HepG2 (cell line): ENCODE measurements at regions not wholly inside any gene's neighbourhood (a gene's known extent, or its start where the extent isn't known, plus 50 kb on each side); places are given as distances from the start of the nearest gene placed in this dataset.

Source experiments
- ATAC-seq: fragments of 200-7000 bp; cut with Tn5 transposase; 3 replicates; pipeline ENCODE4 v1.9.1; 2020; ENCODE audit warnings: mild to moderate bottlenecking, moderate library complexity
- BruUV-seq: library from RNA; stranded (reverse); fragments of 400-500 nt; replicated peaks from 2 replicates; lab custom pipeline; 2021; lab: Mats Ljungman, UMichigan
- CTCF ChIA-PET: fragments of 300-600 bp; formaldehyde crosslinking; extraction: SDS; loops from one replicate; lab custom pipeline; 2021; ENCODE audit warnings: low total read pairs, inconsistent platforms, low intra/inter-chr PET ratio; lab: Yijun Ruan, JAX
- POLR2A ChIA-PET: fragments of 350-600 bp; sonication (Branson Sonifier 250); formaldehyde crosslinking; loops from one replicate; lab custom pipeline; 2020; ENCODE audit warnings: antibody characterized with exemption, inconsistent platforms; lab: Yijun Ruan, JAX
- DNase-seq: peaks from one replicate; pipeline ENCODE4 v3.0.0-alpha.2; 2015; ENCODE audit warnings: low spot score
- FAIRE-seq: peaks from 3 replicates; lab custom pipeline; 2011; peaks lifted over from hg19 to GRCh38; lab: Jason Lieb, UNC
- H2AFZ ChIP-seq: one replicate; pipeline ENCODE4 v1.6.1; 2011; ENCODE audit warnings: low read length, inconsistent platforms
- H3K27ac ChIP-seq: fragments of 300-600 bp; 3 replicates; pipeline ENCODE4 v1.8.0; 2011; ENCODE audit warnings: mixed run types, mild to moderate bottlenecking, mixed read lengths, low read length, inconsistent platforms; ENCODE audit not compliant: insufficient read depth; ENCODE audit errors: extremely low read length
- H3K27me3 ChIP-seq, 2 experiments: fragments of 200-600 bp in 1 of 2; 2 replicates in 1 of 2; 3 replicates in 1 of 2; pipeline versions ENCODE4 v1.6.0 to v1.8.0; 2011; ENCODE audit warnings: low read length in 2 of 2, mild to moderate bottlenecking in 2 of 2, moderate library complexity in 2 of 2, inconsistent platforms in 1 of 2; ENCODE audit not compliant: insufficient read depth in 2 of 2, control insufficient read depth in 1 of 2
- H3K36me3 ChIP-seq, 2 experiments: fragments of 200-600 bp in 1 of 2; replicated peaks in 1 of 2; 2 replicates in 1 of 2; 3 replicates in 1 of 2; pipeline versions ENCODE4 v1.5.1 to v1.8.0; 2011; ENCODE audit warnings: low read length in 2 of 2, inconsistent platforms in 1 of 2; ENCODE audit not compliant: insufficient read depth in 2 of 2, control insufficient read depth in 1 of 2
- H3K4me1 ChIP-seq: 2 replicates; pipeline ENCODE4 v1.5.1; 2012; ENCODE audit warnings: low read length, inconsistent platforms; ENCODE audit not compliant: insufficient read depth
- H3K4me2 ChIP-seq: 2 replicates; pipeline ENCODE4 v1.6.0; 2011; ENCODE audit warnings: low read depth, low read length, inconsistent platforms
- H3K4me3 ChIP-seq, 3 experiments: fragments of 200-600 bp in 1 of 3; sonication (generic), shearing (Covaris generic) in 1 of 3; replicated peaks in 1 of 3; 2 replicates each; pipeline ENCODE4 v1.5.1; 2011 to 2016; ENCODE audit warnings: low read length in 3 of 3, inconsistent platforms in 2 of 3, low read depth in 2 of 3, mild to moderate bottlenecking in 2 of 3, control low read depth in 1 of 3, mixed read lengths in 1 of 3; ENCODE audit not compliant: insufficient read depth in 1 of 3
- H3K79me2 ChIP-seq: one replicate; pipeline ENCODE4 v1.6.1; 2011; ENCODE audit warnings: low read length, inconsistent platforms; ENCODE audit not compliant: insufficient read depth
- H3K9ac ChIP-seq: 2 replicates; pipeline ENCODE4 v1.6.0; 2011; ENCODE audit warnings: mild to moderate bottlenecking, low read depth, low read length, inconsistent platforms; ENCODE audit not compliant: insufficient read depth
- H3K9me3 ChIP-seq: 2 replicates; pipeline ENCODE4 v1.5.1; 2012; ENCODE audit warnings: mild to moderate bottlenecking, low read length
- H4K20me1 ChIP-seq: 2 replicates; pipeline ENCODE4 v1.6.0; 2011; ENCODE audit warnings: inconsistent platforms, mild to moderate bottlenecking, low read length, moderate library complexity; ENCODE audit not compliant: insufficient read depth
- SOX6 ChIP-seq, 2 experiments: fragments of 450-650 bp in 1 of 2; sonication (generic) in 1 of 2; formaldehyde crosslinking in 1 of 2; IDR thresholded peaks; 2 replicates each; pipeline versions ENCODE4 v1.4.0 to v1.6.1; 2017 to 2020; ENCODE audit warnings: antibody characterized with exemption in 1 of 2, mild to moderate bottlenecking in 1 of 2, missing genetic modification reagents in 1 of 2
- ZNF615 ChIP-seq: sonication (generic); formaldehyde crosslinking; IDR thresholded peaks from 2 replicates; pipeline ENCODE4 v1.5.0; 2020; ENCODE audit warnings: mild to moderate bottlenecking, missing genetic modification reagents, borderline replicate concordance
- ZNF883 ChIP-seq: sonication (generic); formaldehyde crosslinking; IDR thresholded peaks from 2 replicates; pipeline ENCODE4 v1.5.1; 2020; ENCODE audit warnings: mild to moderate bottlenecking, missing genetic modification reagents; ENCODE audit errors: not compliant biosample characterization
- whole genome bisulfite sequencing: methylation state at CpG from one replicate; pipeline ENCODE4 v1.1.6; 2017; ENCODE audit warnings: low lambda C conversion rate; 5-methylcytosine and 5-hydroxymethylcytosine counted together
- in situ Hi-C: cut with HindIII; loops from 2 replicates; pipeline ENCODE4 v1.10.0; 2017; ENCODE audit warnings: low pct_unique_long_range_greater_than_20kb; ENCODE audit not compliant: extremely low pct_ligation_motif_present
- intact Hi-C: fragments of 100-400 bp; cut with micrococcal nuclease; formaldehyde crosslinking; loops from one replicate; pipeline ENCODE4 v1.10.0; 2022; ENCODE audit not compliant: unreplicated experiment
- TF ChIP-seq, protein P1 (sequence below): sonication (generic); formaldehyde crosslinking; IDR thresholded peaks from 2 replicates; pipeline ENCODE4 v1.4.0; 2020; ENCODE audit warnings: missing genetic modification reagents, borderline replicate concordance
- TF ChIP-seq, protein P2 (sequence below): sonication (generic); formaldehyde crosslinking; IDR thresholded peaks from 2 replicates; pipeline ENCODE4 v1.4.0; 2020; ENCODE audit warnings: missing genetic modification reagents
- TF ChIP-seq, protein P3 (sequence below): sonication (generic); formaldehyde crosslinking; IDR thresholded peaks from 2 replicates; pipeline ENCODE4 v1.4.0; 2020; ENCODE audit warnings: missing genetic modification reagents

DNA sequence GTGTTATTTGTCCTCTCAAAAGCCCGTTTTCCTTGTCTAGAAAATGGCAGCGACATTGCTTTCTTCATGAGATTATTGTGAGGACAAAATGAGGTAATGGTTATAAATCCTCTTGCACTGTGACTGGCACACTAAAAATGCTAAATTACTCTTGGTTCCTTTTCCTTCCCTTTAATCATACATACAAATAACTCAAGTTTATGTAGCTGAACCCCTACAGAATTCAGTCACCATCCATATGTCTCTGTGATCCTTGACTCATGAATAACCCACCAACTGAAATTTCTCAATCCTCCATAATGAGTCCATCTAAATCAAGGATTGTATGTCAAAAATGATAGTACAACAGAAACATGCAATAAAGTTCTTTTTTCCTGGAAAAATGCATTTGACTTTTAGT lies 71.3 kb upstream of the VWC2 start (continued):
- TF ChIP-seq SOX6 (IDR thresholded peaks at IDR 0.05) (no peak), SOX6 (CRISPR knock-in tag; IDR thresholded peaks at IDR 0.05) (no peak)

DNA sequence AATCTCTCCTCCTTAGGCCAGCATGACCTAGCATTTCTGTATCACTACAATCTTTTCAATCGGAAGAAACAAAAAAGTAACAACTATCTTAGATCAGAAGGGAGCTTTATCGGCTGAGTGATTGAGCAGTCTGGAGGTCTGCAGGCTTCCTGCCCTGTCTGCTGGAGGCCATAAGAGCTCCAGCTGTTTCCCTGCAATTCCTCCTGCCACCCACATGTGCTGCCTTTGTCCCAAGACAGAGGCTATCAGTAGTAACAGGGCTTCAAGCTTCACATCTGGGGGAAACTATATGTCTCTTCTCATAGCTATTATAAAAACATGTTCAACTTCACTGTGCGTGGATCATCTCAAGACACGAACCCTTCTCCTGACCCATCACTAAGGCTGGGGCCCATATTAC lies 70.1 kb upstream of the VWC2 start:
- no peaks in the 10 kb centered on the region for H3K4me1 ChIP-seq
- DNase-seq: no peak
- intact Hi-C loops: no loop called here
- no peak overlapping the region for H2AFZ ChIP-seq
- no peak overlapping the region for H3K27ac ChIP-seq
- H3K36me3 ChIP-seq: no peaks in the 10 kb centered on the region
- H3K27me3 ChIP-seq: no peaks in the 10 kb centered on the region
- H3K9me3 ChIP-seq: no peaks in the 10 kb centered on the region
- FAIRE-seq: no peak
- ChIA-PET POLR2A (no interaction called here), CTCF (no interaction called here)
- in situ Hi-C loops: no loop called here
- H3K4me3 ChIP-seq: no peak overlapping the region
- H3K4me2 ChIP-seq: no peak overlapping the region
- no peak for ATAC-seq
- 3% methylated on average over 4 of the region's 4 CpGs for WGBS
- no peaks in the 10 kb centered on the region for H3K79me2 ChIP-seq
- no peaks in the 10 kb centered on the region for H4K20me1 ChIP-seq
- H3K9ac ChIP-seq: no peak overlapping the region
- BruUV-seq: no TSS peak
- TF ChIP-seq ZNF883 (no peak), ZNF615 (no peak)
- TF ChIP-seq, protein P1, sequence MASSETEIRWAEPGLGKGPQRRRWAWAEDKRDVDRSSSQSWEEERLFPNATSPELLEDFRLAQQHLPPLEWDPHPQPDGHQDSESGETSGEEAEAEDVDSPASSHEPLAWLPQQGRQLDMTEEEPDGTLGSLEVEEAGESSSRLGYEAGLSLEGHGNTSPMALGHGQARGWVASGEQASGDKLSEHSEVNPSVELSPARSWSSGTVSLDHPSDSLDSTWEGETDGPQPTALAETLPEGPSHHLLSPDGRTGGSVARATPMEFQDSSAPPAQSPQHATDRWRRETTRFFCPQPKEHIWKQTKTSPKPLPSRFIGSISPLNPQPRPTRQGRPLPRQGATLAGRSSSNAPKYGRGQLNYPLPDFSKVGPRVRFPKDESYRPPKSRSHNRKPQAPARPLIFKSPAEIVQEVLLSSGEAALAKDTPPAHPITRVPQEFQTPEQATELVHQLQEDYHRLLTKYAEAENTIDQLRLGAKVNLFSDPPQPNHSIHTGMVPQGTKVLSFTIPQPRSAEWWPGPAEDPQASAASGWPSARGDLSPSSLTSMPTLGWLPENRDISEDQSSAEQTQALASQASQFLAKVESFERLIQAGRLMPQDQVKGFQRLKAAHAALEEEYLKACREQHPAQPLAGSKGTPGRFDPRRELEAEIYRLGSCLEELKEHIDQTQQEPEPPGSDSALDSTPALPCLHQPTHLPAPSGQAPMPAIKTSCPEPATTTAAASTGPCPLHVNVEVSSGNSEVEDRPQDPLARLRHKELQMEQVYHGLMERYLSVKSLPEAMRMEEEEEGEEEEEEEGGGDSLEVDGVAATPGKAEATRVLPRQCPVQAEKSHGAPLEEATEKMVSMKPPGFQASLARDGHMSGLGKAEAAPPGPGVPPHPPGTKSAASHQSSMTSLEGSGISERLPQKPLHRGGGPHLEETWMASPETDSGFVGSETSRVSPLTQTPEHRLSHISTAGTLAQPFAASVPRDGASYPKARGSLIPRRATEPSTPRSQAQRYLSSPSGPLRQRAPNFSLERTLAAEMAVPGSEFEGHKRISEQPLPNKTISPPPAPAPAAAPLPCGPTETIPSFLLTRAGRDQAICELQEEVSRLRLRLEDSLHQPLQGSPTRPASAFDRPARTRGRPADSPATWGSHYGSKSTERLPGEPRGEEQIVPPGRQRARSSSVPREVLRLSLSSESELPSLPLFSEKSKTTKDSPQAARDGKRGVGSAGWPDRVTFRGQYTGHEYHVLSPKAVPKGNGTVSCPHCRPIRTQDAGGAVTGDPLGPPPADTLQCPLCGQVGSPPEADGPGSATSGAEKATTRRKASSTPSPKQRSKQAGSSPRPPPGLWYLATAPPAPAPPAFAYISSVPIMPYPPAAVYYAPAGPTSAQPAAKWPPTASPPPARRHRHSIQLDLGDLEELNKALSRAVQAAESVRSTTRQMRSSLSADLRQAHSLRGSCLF (CRISPR knock-in tag): no peak
- TF ChIP-seq, protein P2, sequence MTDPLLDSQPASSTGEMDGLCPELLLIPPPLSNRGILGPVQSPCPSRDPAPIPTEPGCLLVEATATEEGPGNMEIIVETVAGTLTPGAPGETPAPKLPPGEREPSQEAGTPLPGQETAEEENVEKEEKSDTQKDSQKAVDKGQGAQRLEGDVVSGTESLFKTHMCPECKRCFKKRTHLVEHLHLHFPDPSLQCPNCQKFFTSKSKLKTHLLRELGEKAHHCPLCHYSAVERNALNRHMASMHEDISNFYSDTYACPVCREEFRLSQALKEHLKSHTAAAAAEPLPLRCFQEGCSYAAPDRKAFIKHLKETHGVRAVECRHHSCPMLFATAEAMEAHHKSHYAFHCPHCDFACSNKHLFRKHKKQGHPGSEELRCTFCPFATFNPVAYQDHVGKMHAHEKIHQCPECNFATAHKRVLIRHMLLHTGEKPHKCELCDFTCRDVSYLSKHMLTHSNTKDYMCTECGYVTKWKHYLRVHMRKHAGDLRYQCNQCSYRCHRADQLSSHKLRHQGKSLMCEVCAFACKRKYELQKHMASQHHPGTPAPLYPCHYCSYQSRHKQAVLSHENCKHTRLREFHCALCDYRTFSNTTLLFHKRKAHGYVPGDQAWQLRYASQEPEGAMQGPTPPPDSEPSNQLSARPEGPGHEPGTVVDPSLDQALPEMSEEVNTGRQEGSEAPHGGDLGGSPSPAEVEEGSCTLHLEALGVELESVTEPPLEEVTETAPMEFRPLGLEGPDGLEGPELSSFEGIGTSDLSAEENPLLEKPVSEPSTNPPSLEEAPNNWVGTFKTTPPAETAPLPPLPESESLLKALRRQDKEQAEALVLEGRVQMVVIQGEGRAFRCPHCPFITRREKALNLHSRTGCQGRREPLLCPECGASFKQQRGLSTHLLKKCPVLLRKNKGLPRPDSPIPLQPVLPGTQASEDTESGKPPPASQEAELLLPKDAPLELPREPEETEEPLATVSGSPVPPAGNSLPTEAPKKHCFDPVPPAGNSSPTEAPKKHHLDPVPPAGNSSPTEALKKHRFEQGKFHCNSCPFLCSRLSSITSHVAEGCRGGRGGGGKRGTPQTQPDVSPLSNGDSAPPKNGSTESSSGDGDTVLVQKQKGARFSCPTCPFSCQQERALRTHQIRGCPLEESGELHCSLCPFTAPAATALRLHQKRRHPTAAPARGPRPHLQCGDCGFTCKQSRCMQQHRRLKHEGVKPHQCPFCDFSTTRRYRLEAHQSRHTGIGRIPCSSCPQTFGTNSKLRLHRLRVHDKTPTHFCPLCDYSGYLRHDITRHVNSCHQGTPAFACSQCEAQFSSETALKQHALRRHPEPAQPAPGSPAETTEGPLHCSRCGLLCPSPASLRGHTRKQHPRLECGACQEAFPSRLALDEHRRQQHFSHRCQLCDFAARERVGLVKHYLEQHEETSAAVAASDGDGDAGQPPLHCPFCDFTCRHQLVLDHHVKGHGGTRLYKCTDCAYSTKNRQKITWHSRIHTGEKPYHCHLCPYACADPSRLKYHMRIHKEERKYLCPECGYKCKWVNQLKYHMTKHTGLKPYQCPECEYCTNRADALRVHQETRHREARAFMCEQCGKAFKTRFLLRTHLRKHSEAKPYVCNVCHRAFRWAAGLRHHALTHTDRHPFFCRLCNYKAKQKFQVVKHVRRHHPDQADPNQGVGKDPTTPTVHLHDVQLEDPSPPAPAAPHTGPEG: no peak
- TF ChIP-seq, protein P3, sequence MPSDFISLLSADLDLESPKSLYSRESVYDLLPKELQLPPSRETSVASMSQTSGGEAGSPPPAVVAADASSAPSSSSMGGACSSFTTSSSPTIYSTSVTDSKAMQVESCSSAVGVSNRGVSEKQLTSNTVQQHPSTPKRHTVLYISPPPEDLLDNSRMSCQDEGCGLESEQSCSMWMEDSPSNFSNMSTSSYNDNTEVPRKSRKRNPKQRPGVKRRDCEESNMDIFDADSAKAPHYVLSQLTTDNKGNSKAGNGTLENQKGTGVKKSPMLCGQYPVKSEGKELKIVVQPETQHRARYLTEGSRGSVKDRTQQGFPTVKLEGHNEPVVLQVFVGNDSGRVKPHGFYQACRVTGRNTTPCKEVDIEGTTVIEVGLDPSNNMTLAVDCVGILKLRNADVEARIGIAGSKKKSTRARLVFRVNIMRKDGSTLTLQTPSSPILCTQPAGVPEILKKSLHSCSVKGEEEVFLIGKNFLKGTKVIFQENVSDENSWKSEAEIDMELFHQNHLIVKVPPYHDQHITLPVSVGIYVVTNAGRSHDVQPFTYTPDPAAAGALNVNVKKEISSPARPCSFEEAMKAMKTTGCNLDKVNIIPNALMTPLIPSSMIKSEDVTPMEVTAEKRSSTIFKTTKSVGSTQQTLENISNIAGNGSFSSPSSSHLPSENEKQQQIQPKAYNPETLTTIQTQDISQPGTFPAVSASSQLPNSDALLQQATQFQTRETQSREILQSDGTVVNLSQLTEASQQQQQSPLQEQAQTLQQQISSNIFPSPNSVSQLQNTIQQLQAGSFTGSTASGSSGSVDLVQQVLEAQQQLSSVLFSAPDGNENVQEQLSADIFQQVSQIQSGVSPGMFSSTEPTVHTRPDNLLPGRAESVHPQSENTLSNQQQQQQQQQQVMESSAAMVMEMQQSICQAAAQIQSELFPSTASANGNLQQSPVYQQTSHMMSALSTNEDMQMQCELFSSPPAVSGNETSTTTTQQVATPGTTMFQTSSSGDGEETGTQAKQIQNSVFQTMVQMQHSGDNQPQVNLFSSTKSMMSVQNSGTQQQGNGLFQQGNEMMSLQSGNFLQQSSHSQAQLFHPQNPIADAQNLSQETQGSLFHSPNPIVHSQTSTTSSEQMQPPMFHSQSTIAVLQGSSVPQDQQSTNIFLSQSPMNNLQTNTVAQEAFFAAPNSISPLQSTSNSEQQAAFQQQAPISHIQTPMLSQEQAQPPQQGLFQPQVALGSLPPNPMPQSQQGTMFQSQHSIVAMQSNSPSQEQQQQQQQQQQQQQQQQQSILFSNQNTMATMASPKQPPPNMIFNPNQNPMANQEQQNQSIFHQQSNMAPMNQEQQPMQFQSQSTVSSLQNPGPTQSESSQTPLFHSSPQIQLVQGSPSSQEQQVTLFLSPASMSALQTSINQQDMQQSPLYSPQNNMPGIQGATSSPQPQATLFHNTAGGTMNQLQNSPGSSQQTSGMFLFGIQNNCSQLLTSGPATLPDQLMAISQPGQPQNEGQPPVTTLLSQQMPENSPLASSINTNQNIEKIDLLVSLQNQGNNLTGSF (CRISPR knock-in tag): no peak
